Neural progenitor cell (in vitro differentiated cells): ENCODE measurements at regions not wholly inside any gene's neighbourhood (a gene's known extent, or its start where the extent isn't known, plus 50 kb on each side); places are given as distances from the start of the nearest gene placed in this dataset.

ENCODE experiments used
- EZH2 ChIP-seq: fragments of 200-600 bp; sonication (generic); IDR thresholded peaks from 2 replicates; pipeline ENCODE4 v1.6.1; 2017; ENCODE audit warnings: antibody characterized with exemption, mild to moderate bottlenecking, moderate library complexity
- EZH2phosphoT487 ChIP-seq: fragments of 200-600 bp; sonication (generic); IDR thresholded peaks from 2 replicates; pipeline ENCODE4 v1.6.1; 2017; ENCODE audit warnings: antibody characterized with exemption
- TF ChIP-seq, protein P1 (sequence below): fragments of 200-600 bp; sonication (generic); IDR thresholded peaks from 2 replicates; pipeline ENCODE4 v1.5.1; 2017; ENCODE audit warnings: antibody characterized with exemption, mild to moderate bottlenecking

DNA sequence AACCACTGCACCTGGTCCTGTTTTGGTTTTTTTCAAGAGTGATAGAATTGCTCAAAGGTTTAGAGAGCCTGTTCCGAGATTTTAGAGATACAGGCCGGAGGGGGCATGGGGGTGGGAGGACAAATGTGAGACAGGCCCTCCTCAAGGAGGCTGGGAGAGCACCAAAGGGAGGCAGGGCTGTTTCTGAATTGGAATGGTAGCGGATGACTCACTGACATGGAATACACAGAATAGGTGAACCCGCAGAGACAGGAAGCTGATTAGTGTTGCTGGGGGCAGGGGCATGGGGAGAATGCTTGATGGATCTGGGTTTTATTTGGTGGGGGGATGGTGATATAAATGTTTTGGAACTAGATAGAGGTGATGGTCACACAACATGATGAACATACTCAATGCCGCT, 111.0 kb upstream of the MGAT5 start:
- TF ChIP-seq EZH2, result no peak
- TF ChIP-seq, protein P1, sequence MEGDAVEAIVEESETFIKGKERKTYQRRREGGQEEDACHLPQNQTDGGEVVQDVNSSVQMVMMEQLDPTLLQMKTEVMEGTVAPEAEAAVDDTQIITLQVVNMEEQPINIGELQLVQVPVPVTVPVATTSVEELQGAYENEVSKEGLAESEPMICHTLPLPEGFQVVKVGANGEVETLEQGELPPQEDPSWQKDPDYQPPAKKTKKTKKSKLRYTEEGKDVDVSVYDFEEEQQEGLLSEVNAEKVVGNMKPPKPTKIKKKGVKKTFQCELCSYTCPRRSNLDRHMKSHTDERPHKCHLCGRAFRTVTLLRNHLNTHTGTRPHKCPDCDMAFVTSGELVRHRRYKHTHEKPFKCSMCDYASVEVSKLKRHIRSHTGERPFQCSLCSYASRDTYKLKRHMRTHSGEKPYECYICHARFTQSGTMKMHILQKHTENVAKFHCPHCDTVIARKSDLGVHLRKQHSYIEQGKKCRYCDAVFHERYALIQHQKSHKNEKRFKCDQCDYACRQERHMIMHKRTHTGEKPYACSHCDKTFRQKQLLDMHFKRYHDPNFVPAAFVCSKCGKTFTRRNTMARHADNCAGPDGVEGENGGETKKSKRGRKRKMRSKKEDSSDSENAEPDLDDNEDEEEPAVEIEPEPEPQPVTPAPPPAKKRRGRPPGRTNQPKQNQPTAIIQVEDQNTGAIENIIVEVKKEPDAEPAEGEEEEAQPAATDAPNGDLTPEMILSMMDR, result no peak
- TF ChIP-seq EZH2phosphoT487, result no peak
